Peyer's patch (tissue), 4 donors: ENCODE measurements at regions not wholly inside any gene's neighbourhood (a gene's known extent, or its start where the extent isn't known, plus 50 kb on each side); places are given as distances from the start of the nearest gene placed in this dataset.
"Not testable (repeated sequence)": the region's sequence is repeated elsewhere in the genome, so short reads cannot be mapped to it uniquely, and the experiment has no call there.

Experiments used
- DNase-seq, 3 donors: peaks; one replicate each; pipeline ENCODE4 v3.0.0-alpha.2; 2017 to 2019
- H3K27ac ChIP-seq, 4 donors: fragments of 200-600 bp; sonication (generic); one replicate each; pipeline ENCODE4 v1.5.1; 2016 to 2019
- H3K27me3 ChIP-seq, 2 donors: fragments of 200-600 bp; sonication (generic); one replicate each; pipeline ENCODE4 v1.5.1; 2019
- H3K36me3 ChIP-seq, 3 donors: fragments of 200-600 bp; sonication (generic); one replicate each; pipeline ENCODE4 v1.5.1; 2016 to 2019
- H3K4me1 ChIP-seq, 4 donors: fragments of 200-600 bp; sonication (generic); one replicate each; pipeline ENCODE4 v1.5.1; 2016 to 2019
- H3K4me3 ChIP-seq, 4 donors: fragments of 200-600 bp; sonication (generic); 1 replicate in 3 of 4; 2 replicates in 1 of 4; pipeline ENCODE4 v1.5.1; 2016 to 2019; ENCODE audit warnings: mild to moderate bottlenecking in 1 of 4
- H3K9me3 ChIP-seq, 4 donors: fragments of 200-600 bp; sonication (generic); one replicate each; pipeline ENCODE4 v1.5.1; 2016 to 2019; ENCODE audit warnings: mild to moderate bottlenecking in 1 of 4
- POLR2A ChIP-seq, 2 donors: fragments of 450-650 bp; IDR thresholded peaks; one replicate each; pipeline ENCODE4 v1.5.1; 2017; ENCODE audit warnings: antibody characterized with exemption in 2 of 2, mild to moderate bottlenecking in 2 of 2, moderate library complexity in 2 of 2
- TF ChIP-seq, protein P1 (sequence below), 6 experiments: fragments of 450-650 bp in 4 of 6; fragments of 200-600 bp in 2 of 6; sonication (generic) in 1 of 6; IDR thresholded peaks; one replicate each; pipeline ENCODE4 v1.5.1; 2017 to 2019; ENCODE audit warnings: antibody characterized with exemption in 6 of 6, mild to moderate bottlenecking in 3 of 6, moderate library complexity in 1 of 6

DNA sequence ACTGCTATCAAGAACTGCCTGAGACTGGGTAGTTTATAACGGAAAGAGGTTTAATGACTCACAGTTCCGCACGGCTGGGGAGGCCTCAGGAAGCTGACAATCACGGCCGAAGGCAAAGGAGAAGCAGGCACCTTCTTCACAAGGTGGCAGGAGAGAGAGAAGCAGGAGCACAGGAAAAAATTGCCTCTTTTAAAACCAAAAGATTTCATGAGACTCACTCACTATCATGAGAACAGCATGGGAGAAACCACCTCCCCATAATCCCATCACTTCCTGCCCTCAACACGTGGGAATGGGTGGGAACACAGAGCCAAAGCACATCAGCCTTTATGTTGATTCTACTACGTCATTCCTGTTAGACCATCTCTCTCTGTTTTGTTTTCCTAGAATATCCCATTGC is 650.9 kb upstream of the SEMA6D start:
- no peaks in the 10 kb centered on the region for H3K27me3 ChIP-seq
- no peaks in the 10 kb centered on the region for H3K4me1 ChIP-seq
- H3K4me3 ChIP-seq, result no peak overlapping the region
- H3K27ac ChIP-seq, result no peak overlapping the region
- TF ChIP-seq, protein P1, sequence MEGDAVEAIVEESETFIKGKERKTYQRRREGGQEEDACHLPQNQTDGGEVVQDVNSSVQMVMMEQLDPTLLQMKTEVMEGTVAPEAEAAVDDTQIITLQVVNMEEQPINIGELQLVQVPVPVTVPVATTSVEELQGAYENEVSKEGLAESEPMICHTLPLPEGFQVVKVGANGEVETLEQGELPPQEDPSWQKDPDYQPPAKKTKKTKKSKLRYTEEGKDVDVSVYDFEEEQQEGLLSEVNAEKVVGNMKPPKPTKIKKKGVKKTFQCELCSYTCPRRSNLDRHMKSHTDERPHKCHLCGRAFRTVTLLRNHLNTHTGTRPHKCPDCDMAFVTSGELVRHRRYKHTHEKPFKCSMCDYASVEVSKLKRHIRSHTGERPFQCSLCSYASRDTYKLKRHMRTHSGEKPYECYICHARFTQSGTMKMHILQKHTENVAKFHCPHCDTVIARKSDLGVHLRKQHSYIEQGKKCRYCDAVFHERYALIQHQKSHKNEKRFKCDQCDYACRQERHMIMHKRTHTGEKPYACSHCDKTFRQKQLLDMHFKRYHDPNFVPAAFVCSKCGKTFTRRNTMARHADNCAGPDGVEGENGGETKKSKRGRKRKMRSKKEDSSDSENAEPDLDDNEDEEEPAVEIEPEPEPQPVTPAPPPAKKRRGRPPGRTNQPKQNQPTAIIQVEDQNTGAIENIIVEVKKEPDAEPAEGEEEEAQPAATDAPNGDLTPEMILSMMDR (IDR thresholded peaks at IDR 0.05), result no peak
- TF ChIP-seq POLR2A (IDR thresholded peaks at IDR 0.05), result no peak
- H3K9me3 ChIP-seq, result no peaks in the 10 kb centered on the region
- no peaks in the 10 kb centered on the region for H3K36me3 ChIP-seq
- DNase-seq, result no peak

DNA sequence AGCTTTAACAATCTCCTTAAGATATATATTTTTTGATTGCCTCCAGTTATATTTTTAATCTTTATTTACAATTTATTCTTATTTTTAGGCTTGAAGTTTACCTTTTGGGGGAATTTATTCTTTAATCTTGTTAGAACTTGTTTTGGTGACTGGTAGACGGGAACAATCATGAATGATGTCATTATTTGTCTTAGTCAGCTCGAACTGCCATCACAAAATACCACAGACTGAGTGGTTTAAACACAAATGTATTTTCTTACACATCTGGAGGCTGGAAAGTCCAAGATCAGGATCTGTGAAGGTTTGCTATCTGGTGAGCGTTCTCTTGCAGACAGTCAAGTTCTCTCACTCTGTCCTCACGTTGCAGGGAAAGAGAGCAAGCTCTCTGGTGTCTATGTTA is 639.5 kb upstream of the SEMA6D start:
- DNase-seq, H3K4me1 ChIP-seq, H3K4me3 ChIP-seq, H3K27ac ChIP-seq, H3K27me3 ChIP-seq, H3K9me3 ChIP-seq, H3K36me3 ChIP-seq: not testable (repeated sequence)

DNA sequence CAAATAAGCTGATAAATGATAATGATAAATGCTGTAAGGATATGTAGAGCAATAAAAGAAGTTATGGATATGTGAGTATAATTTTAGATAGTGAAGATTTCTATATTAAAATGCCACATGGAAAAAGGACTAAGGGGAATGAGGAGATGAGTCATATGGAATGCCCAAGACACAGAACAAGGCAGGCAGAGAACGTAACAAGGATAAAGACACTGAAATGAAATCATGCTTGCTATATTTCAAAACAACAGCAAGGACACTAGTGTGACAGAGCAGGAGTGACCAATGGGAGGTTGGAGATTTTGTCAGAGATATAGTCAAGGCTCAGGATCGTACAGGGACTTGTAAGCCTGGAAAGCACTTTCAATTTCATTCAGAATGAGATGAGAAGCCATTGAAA is 621.5 kb upstream of the SEMA6D start:
- Histone ChIP-seq H3K27ac (no peak overlapping the region), H3K4me3 (no peak overlapping the region), H3K36me3 (no peaks in the 10 kb centered on the region), H3K27me3 (no peaks in the 10 kb centered on the region), H3K9me3 (no peaks in the 10 kb centered on the region), H3K4me1 (no peaks in the 10 kb centered on the region)
- DNase-seq, result no peak
- TF ChIP-seq POLR2A (IDR thresholded peaks at IDR 0.05), result no peak
- TF ChIP-seq, protein P1 (IDR thresholded peaks at IDR 0.05), result no peak

DNA sequence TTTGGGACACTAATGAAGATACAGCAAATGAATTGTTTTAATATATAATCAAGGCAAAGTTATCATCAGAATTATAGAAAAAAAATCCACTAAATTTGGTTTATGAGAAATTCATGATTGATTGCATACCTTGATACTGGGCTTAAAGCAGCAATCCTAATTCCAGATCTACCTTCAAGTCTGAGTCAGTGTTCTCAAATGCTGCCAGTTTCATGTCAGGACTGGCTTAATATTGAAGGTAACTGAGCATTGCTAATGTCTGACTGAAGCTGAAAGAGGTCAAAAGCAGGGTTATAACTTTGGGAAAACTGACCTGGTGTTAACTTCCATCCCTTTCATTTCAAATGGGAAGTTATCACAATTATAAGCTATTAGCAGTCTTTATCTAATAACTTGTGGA is 618.8 kb upstream of the SEMA6D start:
- not testable (repeated sequence) for H3K36me3 ChIP-seq, H3K27me3 ChIP-seq, H3K27ac ChIP-seq

DNA sequence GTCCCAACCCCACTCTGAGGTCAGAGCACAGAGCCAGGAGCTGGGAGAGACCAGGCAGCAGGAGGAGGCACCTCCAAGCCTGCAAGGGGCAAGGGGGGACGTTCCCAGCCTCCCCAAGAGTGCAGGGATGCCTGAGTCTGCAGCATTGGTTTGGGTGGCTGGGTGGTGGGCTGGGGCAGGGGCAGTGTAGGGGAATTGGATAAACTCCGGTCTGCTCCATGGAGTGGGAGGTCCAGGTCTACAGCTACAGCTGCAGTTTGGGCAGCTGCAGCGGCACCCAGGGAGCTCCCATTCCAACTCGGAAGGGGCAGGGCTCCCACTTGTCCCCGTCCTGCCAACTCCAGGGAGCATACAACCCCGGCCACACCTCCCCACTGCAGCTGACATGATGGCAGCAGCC is 617.5 kb upstream of the SEMA6D start:
- H3K4me1 ChIP-seq, H3K36me3 ChIP-seq, H3K27ac ChIP-seq, H3K27me3 ChIP-seq, H3K4me3 ChIP-seq, DNase-seq, H3K9me3 ChIP-seq: not testable (repeated sequence)

More for the DNA sequence above, 618.8 kb upstream of the SEMA6D start:
- not testable (repeated sequence) for H3K4me1 ChIP-seq, H3K4me3 ChIP-seq, DNase-seq, H3K9me3 ChIP-seq

DNA sequence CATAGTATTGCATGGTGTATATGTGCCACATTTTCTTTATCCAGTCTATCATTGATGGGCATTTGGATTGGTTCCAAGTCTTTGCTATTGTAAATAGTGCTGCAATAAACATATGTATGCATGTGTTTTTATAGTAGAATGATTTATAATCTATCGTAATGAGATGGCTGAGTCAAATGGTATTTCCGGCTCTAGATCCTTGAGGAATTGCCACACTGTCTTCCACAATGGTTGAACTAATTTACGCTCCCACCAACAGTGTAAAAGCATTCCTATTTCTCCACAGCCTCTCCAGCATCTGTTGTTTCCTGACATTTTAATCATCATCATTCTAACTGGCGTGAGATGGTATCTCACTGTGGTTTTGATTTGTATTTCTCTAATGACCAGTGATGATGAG is 608.5 kb upstream of the SEMA6D start:
- H3K36me3 ChIP-seq, H3K4me3 ChIP-seq, DNase-seq: not testable (repeated sequence)

DNA sequence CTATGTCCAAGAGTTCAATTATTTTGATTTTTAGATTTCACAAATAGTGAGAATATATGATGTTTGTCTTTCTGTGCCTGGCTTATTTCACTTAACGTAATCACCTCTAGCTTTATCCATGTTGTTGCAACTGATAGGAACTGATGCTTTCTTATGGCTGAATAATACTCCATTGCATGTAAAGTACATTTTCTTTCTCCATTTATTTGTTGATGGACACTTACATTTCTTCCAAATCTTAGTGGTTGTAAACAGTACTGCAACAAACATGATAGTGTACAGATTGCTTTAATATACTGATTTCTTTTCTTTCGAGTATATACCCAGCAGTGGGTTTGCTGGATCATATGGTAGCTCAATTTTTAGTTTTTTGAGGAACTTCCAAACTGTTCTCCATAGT is 600.6 kb upstream of the SEMA6D start:
- DNase-seq, result no peak
- H3K4me1 ChIP-seq, result no peaks in the 10 kb centered on the region
- no peak overlapping the region for H3K4me3 ChIP-seq
- no peaks in the 10 kb centered on the region for H3K36me3 ChIP-seq
- no peaks in the 10 kb centered on the region for H3K27me3 ChIP-seq
- TF ChIP-seq, protein P1 (IDR thresholded peaks at IDR 0.05), result no peak
- TF ChIP-seq POLR2A (IDR thresholded peaks at IDR 0.05), result no peak
- H3K27ac ChIP-seq, result no peak overlapping the region
- no peaks in the 10 kb centered on the region for H3K9me3 ChIP-seq

More for the DNA sequence above, 608.5 kb upstream of the SEMA6D start:
- H3K27me3 ChIP-seq, H3K4me1 ChIP-seq, H3K9me3 ChIP-seq, H3K27ac ChIP-seq: not testable (repeated sequence)

DNA sequence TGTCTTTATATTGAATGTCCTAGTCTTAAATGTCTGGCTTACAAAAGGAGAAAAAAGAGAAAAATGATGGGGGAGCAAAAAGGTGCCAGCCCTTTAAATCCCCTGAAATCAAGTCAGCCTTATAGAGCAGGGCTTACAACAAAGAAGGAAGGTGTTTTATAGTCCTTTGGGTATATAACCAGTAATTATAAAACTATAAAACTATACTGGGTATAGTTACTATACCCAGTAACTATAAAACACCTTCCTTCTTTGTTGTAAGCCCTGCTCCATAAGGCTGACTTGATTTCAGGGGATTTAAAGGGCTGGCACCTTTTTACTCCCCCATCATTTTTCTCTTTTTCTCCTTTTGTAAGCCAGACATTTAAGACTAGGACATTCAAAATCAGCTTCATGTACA is 598.0 kb upstream of the SEMA6D start:
- H3K36me3 ChIP-seq, result no peaks in the 10 kb centered on the region
- no peaks in the 10 kb centered on the region for H3K9me3 ChIP-seq
- no peak for DNase-seq
- no peak for TF ChIP-seq POLR2A (IDR thresholded peaks at IDR 0.05)
- TF ChIP-seq, protein P1 (IDR thresholded peaks at IDR 0.05), result no peak
- no peaks in the 10 kb centered on the region for H3K27me3 ChIP-seq
- no peak overlapping the region for H3K4me3 ChIP-seq
- H3K4me1 ChIP-seq, result no peaks in the 10 kb centered on the region
- no peak overlapping the region for H3K27ac ChIP-seq
